GM18498 (cell line): ENCODE measurements at regions not wholly inside any gene's neighbourhood (a gene's known extent, or its start where the extent isn't known, plus 50 kb on each side); places are given as distances from the start of the nearest gene placed in this dataset.

Source experiments
- ATAC-seq: cut with Tn5 transposase; IDR thresholded peaks from one replicate; pipeline ENCODE4 v1.9.1; 2021; ENCODE audit warnings: mild to moderate bottlenecking, moderate library complexity; ENCODE audit not compliant: unreplicated experiment

DNA sequence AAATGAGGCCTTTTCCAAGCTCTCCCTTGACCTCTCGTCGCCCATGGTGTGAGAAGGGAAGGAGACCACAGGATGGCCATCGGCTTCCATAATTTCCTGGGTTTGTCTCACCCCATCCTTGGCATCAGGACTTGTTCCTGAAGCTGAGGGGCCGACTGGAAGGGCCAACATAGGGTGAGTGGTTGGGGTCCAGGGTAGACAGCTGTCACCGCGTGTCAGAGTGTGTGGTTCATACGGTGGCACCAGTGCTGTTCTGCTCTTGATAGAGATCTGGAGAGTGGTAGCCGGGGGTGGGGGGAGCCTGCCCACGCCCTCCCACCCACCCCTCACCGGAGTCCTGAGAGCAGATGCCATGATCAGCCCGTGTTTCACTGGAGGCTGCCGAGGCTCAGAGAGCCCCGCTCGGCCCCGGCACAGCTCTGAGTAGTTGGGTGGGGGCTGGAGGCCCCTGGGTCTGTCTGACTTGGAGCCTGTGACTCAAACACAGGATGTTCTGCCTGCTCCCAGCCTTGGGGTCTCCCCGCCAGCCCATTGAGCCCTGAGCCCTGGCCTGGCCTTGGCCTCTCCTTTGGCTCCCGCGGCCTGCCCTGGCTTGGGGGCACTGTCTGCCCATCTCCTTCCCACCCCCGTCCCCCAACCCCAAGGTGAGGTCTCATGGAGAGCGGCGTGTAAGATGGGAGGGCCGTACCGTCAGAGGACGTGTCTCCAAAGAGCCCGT is 53.1 kb upstream of the IER5L start:
- ATAC-seq = no peak

DNA sequence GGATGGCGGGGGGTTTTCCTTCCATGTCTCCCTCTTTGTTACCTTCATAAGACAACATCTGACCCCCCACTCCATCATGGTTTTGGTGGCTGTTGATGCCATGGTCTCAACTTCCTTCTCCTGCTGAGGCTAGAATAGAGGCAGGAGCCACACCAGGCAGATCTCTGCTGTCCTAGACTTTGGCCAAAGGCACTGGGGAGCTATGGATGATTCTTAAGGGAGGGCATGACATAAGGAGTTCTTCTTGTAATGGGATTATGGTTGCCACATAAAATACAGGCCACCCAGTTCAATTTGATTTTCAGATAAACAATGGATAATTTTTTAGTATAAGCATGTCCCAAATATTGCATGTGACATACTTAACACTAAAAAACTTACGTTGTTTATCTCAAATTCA is 52.2 kb upstream of the IER5L start:
- no peak for ATAC-seq
